ENCODE measurements at regions not wholly inside any gene's neighbourhood (a gene's known extent, or its start where the extent isn't known, plus 50 kb on each side); places are given as distances from the start of the nearest gene placed in this dataset.
A peak's percentile ranks its signal among the peaks of the same experiment; 100 is the strongest.

- no peak overlapping the region for H3K27ac ChIP-seq (ENCODE audit: low read depth in 1 of 2, low read length in 1 of 2)
- H3K36me3 ChIP-seq (ENCODE audit: control insufficient read depth in 4 of 4, insufficient read depth in 4 of 4, low read length in 4 of 4): no peaks in the 10 kb centered on the region
- no peaks in the 10 kb centered on the region for H3K9me3 ChIP-seq (ENCODE audit: control insufficient read depth in 4 of 4, insufficient read depth in 3 of 4, low read length in 3 of 4)
- H3K9ac ChIP-seq (ENCODE audit: insufficient read depth in 1 of 2, low read length in 2 of 2): no peak overlapping the region
- TF ChIP-seq, protein P1, sequence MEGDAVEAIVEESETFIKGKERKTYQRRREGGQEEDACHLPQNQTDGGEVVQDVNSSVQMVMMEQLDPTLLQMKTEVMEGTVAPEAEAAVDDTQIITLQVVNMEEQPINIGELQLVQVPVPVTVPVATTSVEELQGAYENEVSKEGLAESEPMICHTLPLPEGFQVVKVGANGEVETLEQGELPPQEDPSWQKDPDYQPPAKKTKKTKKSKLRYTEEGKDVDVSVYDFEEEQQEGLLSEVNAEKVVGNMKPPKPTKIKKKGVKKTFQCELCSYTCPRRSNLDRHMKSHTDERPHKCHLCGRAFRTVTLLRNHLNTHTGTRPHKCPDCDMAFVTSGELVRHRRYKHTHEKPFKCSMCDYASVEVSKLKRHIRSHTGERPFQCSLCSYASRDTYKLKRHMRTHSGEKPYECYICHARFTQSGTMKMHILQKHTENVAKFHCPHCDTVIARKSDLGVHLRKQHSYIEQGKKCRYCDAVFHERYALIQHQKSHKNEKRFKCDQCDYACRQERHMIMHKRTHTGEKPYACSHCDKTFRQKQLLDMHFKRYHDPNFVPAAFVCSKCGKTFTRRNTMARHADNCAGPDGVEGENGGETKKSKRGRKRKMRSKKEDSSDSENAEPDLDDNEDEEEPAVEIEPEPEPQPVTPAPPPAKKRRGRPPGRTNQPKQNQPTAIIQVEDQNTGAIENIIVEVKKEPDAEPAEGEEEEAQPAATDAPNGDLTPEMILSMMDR (IDR thresholded peaks at IDR 0.05; ENCODE audit: control extremely low read depth, extremely low read depth): no peak
- no peaks in the 10 kb centered on the region for H3K4me1 ChIP-seq (ENCODE audit: control insufficient read depth in 5 of 5, insufficient read depth in 5 of 5, low read length in 5 of 5)
- DNase-seq: no peak
- WGBS, 2 donors: 62 to 71% methylated on average over 5 of the region's 5 CpGs
- H3K27me3 ChIP-seq (ENCODE audit: control insufficient read depth in 3 of 3, insufficient read depth in 3 of 3, low read length in 2 of 3): no peaks in the 10 kb centered on the region
- H3K4me3 ChIP-seq: no peak overlapping the region
- no peak for ATAC-seq (ENCODE audit: insufficient read depth, low FRiP score)
Measured at GRCh38 chr5:44511596-44511995, 122.4 kb upstream of the FGF10 start.

- DNase-seq (no peak), ATAC-seq (ENCODE audit: insufficient read depth, low FRiP score) (no peak)
- Histone ChIP-seq H3K4me1 (ENCODE audit: control insufficient read depth in 5 of 5, insufficient read depth in 5 of 5, low read length in 5 of 5) (no peaks in the 10 kb centered on the region), H3K9ac (ENCODE audit: insufficient read depth in 1 of 2, low read length in 2 of 2) (no peak overlapping the region), H3K9me3 (ENCODE audit: control insufficient read depth in 4 of 4, insufficient read depth in 3 of 4, low read length in 3 of 4) (no peaks in the 10 kb centered on the region), H3K36me3 (ENCODE audit: control insufficient read depth in 4 of 4, insufficient read depth in 4 of 4, low read length in 4 of 4) (no peaks in the 10 kb centered on the region), H3K27me3 (ENCODE audit: control insufficient read depth in 3 of 3, insufficient read depth in 3 of 3, low read length in 2 of 3) (no peaks in the 10 kb centered on the region), H3K4me3 (no peak overlapping the region), H3K27ac (ENCODE audit: low read depth in 1 of 2, low read length in 1 of 2) (no peak overlapping the region)
- 22 to 27% methylated on average over 3 of the region's 3 CpGs for WGBS, 2 donors
- TF ChIP-seq, protein P1 (IDR thresholded peaks at IDR 0.05; ENCODE audit: control extremely low read depth, extremely low read depth): no peak
Measured at GRCh38 chr5:44506561-44506960, 117.3 kb upstream of the FGF10 start.

- Histone ChIP-seq H3K27ac (ENCODE audit: low read depth in 1 of 2, low read length in 1 of 2) (no peak overlapping the region), H3K9ac (ENCODE audit: insufficient read depth in 1 of 2, low read length in 2 of 2) (no peak overlapping the region), H3K27me3 (ENCODE audit: control insufficient read depth in 3 of 3, insufficient read depth in 3 of 3, low read length in 2 of 3) (no peaks in the 10 kb centered on the region), H3K9me3 (ENCODE audit: control insufficient read depth in 4 of 4, insufficient read depth in 3 of 4, low read length in 3 of 4) (no peaks in the 10 kb centered on the region), H3K4me1 (ENCODE audit: control insufficient read depth in 5 of 5, insufficient read depth in 5 of 5, low read length in 5 of 5) (peaks cover 0 to 15% (median 0%) of the 10 kb centered on the region in 5 donors), H3K4me3 (no peak overlapping the region), H3K36me3 (ENCODE audit: control insufficient read depth in 4 of 4, insufficient read depth in 4 of 4, low read length in 4 of 4) (no peaks in the 10 kb centered on the region)
- TF ChIP-seq, protein P1 (IDR thresholded peaks at IDR 0.05; ENCODE audit: control extremely low read depth, extremely low read depth): no peak
- WGBS, 2 donors: 48 to 64% methylated on average over 1 of the region's 1 CpG
- ATAC-seq (ENCODE audit: insufficient read depth, low FRiP score) (no peak), DNase-seq (no peak)
Measured at GRCh38 chr5:44499381-44499780, 110.2 kb upstream of the FGF10 start.

DNA sequence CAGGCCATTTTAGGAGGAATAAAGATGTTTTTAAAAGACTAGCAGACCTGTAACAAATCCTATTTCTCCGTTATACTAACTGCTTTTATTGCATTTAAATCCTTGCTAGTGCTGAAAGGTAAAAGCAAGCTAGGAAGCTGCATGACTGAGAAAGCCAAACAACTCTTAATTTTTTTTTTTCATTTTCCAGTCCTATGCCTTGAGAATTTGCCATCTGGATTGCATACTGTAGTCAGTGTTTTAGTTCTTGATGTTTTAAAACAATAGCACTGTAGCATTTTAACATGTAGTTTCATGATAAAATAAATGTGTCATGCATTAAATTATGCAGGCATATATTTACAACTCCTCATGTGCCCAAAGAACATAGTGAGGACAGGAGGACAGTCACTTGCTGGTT, 108.4 kb upstream of the FGF10 start:
- DNase-seq (peak in 1 of 3 donors; percentile 3), ATAC-seq (ENCODE audit: insufficient read depth, low FRiP score) (no peak)
- Histone ChIP-seq H3K27ac (ENCODE audit: low read depth in 1 of 2, low read length in 1 of 2) (no peak overlapping the region), H3K9ac (ENCODE audit: insufficient read depth in 1 of 2, low read length in 2 of 2) (no peak overlapping the region), H3K27me3 (ENCODE audit: control insufficient read depth in 3 of 3, insufficient read depth in 3 of 3, low read length in 2 of 3) (no peaks in the 10 kb centered on the region), H3K9me3 (ENCODE audit: control insufficient read depth in 4 of 4, insufficient read depth in 3 of 4, low read length in 3 of 4) (peaks cover 0 to 3% (median 0%) of the 10 kb centered on the region in 4 donors), H3K4me3 (no peak overlapping the region), H3K36me3 (ENCODE audit: control insufficient read depth in 4 of 4, insufficient read depth in 4 of 4, low read length in 4 of 4) (no peaks in the 10 kb centered on the region), H3K4me1 (ENCODE audit: control insufficient read depth in 5 of 5, insufficient read depth in 5 of 5, low read length in 5 of 5) (peaks cover 0 to 15% (median 0%) of the 10 kb centered on the region in 5 donors)
- WGBS, 2 donors: 82 to 90% methylated on average over 1 of the region's 1 CpG
- TF ChIP-seq, protein P1 (IDR thresholded peaks at IDR 0.05; ENCODE audit: control extremely low read depth, extremely low read depth): no peak
